Prostate gland (tissue), 2 donors: ENCODE measurements at regions not wholly inside any gene's neighbourhood (a gene's known extent, or its start where the extent isn't known, plus 50 kb on each side); places are given as distances from the start of the nearest gene placed in this dataset.

Experiments
- DNase-seq: peaks from one replicate; pipeline ENCODE4 v3.0.0-alpha.2; 2019; ENCODE audit warnings: low spot score
- H3K27ac ChIP-seq, 2 donors: fragments of 200-600 bp; sonication (generic); 2 replicates each; pipeline ENCODE4 v1.5.1; 2017 to 2019
- H3K27me3 ChIP-seq: fragments of 200-600 bp; sonication (generic); replicated peaks from 2 replicates; pipeline ENCODE4 v1.5.1; 2019; ENCODE audit not compliant: insufficient read depth
- H3K36me3 ChIP-seq, 2 donors: fragments of 200-600 bp; sonication (generic); 1 replicate in 1 of 2; 2 replicates in 1 of 2; pipeline versions ENCODE4 v1.5.1 to v1.8.1; 2017 to 2019
- H3K4me1 ChIP-seq: fragments of 200-600 bp; sonication (generic); replicated peaks from 2 replicates; pipeline ENCODE4 v1.5.1; 2019
- H3K4me3 ChIP-seq, 2 donors: fragments of 200-600 bp; sonication (generic); 2 replicates each; pipeline ENCODE4 v1.5.1; 2017 to 2019
- H3K9me3 ChIP-seq: fragments of 200-600 bp; sonication (generic); 2 replicates; pipeline ENCODE4 v1.5.1; 2017
- POLR2A ChIP-seq: fragments of 450-650 bp; IDR thresholded peaks from one replicate; pipeline ENCODE4 v1.6.1; 2016; ENCODE audit warnings: antibody characterized with exemption, mild to moderate bottlenecking
- POLR2AphosphoS5 ChIP-seq: sonication (generic); formaldehyde crosslinking; IDR thresholded peaks from one replicate; pipeline ENCODE4 v1.6.1; 2017; ENCODE audit warnings: antibody characterized with exemption
- WGBS: methylation state at CpG from one replicate; pipeline ENCODE4 v1.1.5; 2018; 5-methylcytosine and 5-hydroxymethylcytosine counted together
- intact Hi-C: fragments of 100-400 bp; cut with DNase I; formaldehyde crosslinking; loops from one replicate; pipeline ENCODE4 v1.14.2; 2022
- TF ChIP-seq, protein P1 (sequence below), 4 experiments: fragments of 200-600 bp in 2 of 4; fragments of 450-650 bp in 2 of 4; sonication (generic) in 2 of 4; IDR thresholded peaks; 1 replicate in 3 of 4; 2 replicates in 1 of 4; pipeline ENCODE4 v1.5.1; 2016 to 2019; ENCODE audit warnings: antibody characterized with exemption in 4 of 4, mild to moderate bottlenecking in 2 of 4, moderate library complexity in 2 of 4

DNA sequence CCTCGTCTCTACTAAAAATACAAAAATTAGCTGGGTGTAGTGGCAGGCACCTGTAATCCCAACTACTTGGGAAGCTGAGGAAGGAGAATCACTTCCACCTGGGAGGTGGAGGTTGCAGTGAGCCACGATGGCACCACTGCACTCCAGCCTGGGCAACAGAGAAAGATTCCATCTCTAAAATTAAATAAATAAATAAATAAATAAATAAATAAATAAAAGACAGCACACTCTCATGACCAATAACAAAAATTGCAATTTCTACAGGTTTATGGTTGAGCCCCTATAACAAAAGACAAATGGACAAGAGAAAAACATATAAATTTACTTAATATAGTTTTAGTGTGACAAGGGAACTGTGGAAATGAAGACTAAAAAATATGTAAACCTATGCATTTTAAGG, 384.1 kb downstream of the CDH19 start:
- no peaks in the 10 kb centered on the region for H3K9me3 ChIP-seq
- no peaks in the 10 kb centered on the region for H3K27me3 ChIP-seq
- no peak overlapping the region for H3K27ac ChIP-seq
- 91% methylated on average over 2 of the region's 2 CpGs for WGBS
- no peaks in the 10 kb centered on the region for H3K36me3 ChIP-seq
- DNase-seq = no peak
- H3K4me3 ChIP-seq = no peak overlapping the region
- no peaks in the 10 kb centered on the region for H3K4me1 ChIP-seq
- TF ChIP-seq POLR2A = no peak
- TF ChIP-seq, protein P1, sequence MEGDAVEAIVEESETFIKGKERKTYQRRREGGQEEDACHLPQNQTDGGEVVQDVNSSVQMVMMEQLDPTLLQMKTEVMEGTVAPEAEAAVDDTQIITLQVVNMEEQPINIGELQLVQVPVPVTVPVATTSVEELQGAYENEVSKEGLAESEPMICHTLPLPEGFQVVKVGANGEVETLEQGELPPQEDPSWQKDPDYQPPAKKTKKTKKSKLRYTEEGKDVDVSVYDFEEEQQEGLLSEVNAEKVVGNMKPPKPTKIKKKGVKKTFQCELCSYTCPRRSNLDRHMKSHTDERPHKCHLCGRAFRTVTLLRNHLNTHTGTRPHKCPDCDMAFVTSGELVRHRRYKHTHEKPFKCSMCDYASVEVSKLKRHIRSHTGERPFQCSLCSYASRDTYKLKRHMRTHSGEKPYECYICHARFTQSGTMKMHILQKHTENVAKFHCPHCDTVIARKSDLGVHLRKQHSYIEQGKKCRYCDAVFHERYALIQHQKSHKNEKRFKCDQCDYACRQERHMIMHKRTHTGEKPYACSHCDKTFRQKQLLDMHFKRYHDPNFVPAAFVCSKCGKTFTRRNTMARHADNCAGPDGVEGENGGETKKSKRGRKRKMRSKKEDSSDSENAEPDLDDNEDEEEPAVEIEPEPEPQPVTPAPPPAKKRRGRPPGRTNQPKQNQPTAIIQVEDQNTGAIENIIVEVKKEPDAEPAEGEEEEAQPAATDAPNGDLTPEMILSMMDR (IDR thresholded peaks at IDR 0.05) = no peak
- TF ChIP-seq POLR2AphosphoS5 = no peak
- intact Hi-C loops = no loop called here

- Histone ChIP-seq H3K4me3 (no peak overlapping the region), H3K36me3 (no peaks in the 10 kb centered on the region), H3K9me3 (no peaks in the 10 kb centered on the region), H3K4me1 (no peaks in the 10 kb centered on the region), H3K27me3 (no peaks in the 10 kb centered on the region), H3K27ac (no peak overlapping the region)
- 51% methylated on average over 1 of the region's 1 CpG for WGBS
- no peak for DNase-seq
- TF ChIP-seq, protein P1 (IDR thresholded peaks at IDR 0.05) = no peak
- TF ChIP-seq POLR2AphosphoS5 (no peak), POLR2A (no peak)
- intact Hi-C loops = no loop called here
Measured at GRCh38 chr18:66211749-66212148, 392.1 kb downstream of the CDH19 start.

GRCh38 chr18:66210875-66211274, 393.0 kb downstream of the CDH19 start:
- TF ChIP-seq POLR2A (no peak), POLR2AphosphoS5 (no peak)
- TF ChIP-seq, protein P1 (IDR thresholded peaks at IDR 0.05) = no peak
- H3K4me3 ChIP-seq = no peak overlapping the region
- H3K27ac ChIP-seq = no peak overlapping the region
- no peaks in the 10 kb centered on the region for H3K4me1 ChIP-seq
- H3K36me3 ChIP-seq = no peaks in the 10 kb centered on the region
- intact Hi-C loops = no loop called here
- DNase-seq = no peak
- WGBS = 82% methylated on average over 3 of the region's 3 CpGs
- H3K9me3 ChIP-seq = no peaks in the 10 kb centered on the region
- no peaks in the 10 kb centered on the region for H3K27me3 ChIP-seq

DNA sequence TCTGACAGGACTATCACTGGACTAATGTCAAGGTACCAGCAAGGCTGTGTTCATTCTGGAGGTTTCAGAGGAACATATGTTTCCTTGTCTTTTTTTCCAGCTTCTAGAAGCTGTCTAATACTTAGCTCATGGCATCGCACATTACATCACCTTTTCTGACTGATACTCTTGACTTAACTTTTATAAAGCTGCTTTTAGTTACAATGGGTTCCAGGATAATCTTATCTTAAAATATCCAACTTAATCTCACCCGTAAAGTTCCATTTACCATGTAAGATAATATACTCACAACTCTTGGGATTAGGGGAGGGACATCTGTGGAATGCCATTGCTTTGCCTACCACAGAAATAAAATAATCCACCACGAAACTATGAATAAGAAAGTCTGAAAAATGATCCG, 394.2 kb downstream of the CDH19 start:
- WGBS = 52% methylated on average over 4 of the region's 4 CpGs
- no peaks in the 10 kb centered on the region for H3K4me1 ChIP-seq
- no peaks in the 10 kb centered on the region for H3K9me3 ChIP-seq
- TF ChIP-seq POLR2A (no peak), POLR2AphosphoS5 (no peak)
- TF ChIP-seq, protein P1 (IDR thresholded peaks at IDR 0.05) = no peak
- H3K27me3 ChIP-seq = no peaks in the 10 kb centered on the region
- H3K36me3 ChIP-seq = no peaks in the 10 kb centered on the region
- H3K27ac ChIP-seq = no peak overlapping the region
- intact Hi-C loops = no loop called here
- DNase-seq = no peak
- no peak overlapping the region for H3K4me3 ChIP-seq

- WGBS = 0% methylated on average over 1 of the region's 1 CpG
- no peaks in the 10 kb centered on the region for H3K27me3 ChIP-seq
- H3K9me3 ChIP-seq = no peaks in the 10 kb centered on the region
- intact Hi-C loops = no loop called here
- no peak for DNase-seq
- H3K4me3 ChIP-seq = no peak overlapping the region
- TF ChIP-seq POLR2A (no peak), POLR2AphosphoS5 (no peak)
- TF ChIP-seq, protein P1 (IDR thresholded peaks at IDR 0.05) = no peak
- no peaks in the 10 kb centered on the region for H3K4me1 ChIP-seq
- H3K27ac ChIP-seq = no peak overlapping the region
- H3K36me3 ChIP-seq = no peaks in the 10 kb centered on the region
Measured at GRCh38 chr18:66196805-66197204, 407.1 kb downstream of the CDH19 start.
